Parathyroid adenoma (tissue), 2 donors: ENCODE measurements at regions not wholly inside any gene's neighbourhood (a gene's known extent, or its start where the extent isn't known, plus 50 kb on each side); places are given as distances from the start of the nearest gene placed in this dataset.

Experiments
- H2AFZ ChIP-seq: fragments of 300-600 bp; sonication (generic); one replicate; pipeline ENCODE4 v1.7.0; 2017; ENCODE audit warnings: antibody characterized with exemption, mild to moderate bottlenecking
- H3K27ac ChIP-seq: fragments of 300-600 bp; sonication (generic); one replicate; pipeline ENCODE4 v1.7.0; 2017
- H3K27me3 ChIP-seq: fragments of 300-600 bp; sonication (generic); one replicate; pipeline ENCODE4 v1.7.0; 2017; ENCODE audit warnings: low read length; ENCODE audit not compliant: control insufficient read depth, insufficient read depth
- H3K36me3 ChIP-seq: fragments of 300-600 bp; sonication (generic); one replicate; pipeline ENCODE4 v1.7.0; 2017; ENCODE audit warnings: low read length; ENCODE audit not compliant: control insufficient read depth, insufficient read depth
- H3K4me1 ChIP-seq: fragments of 300-600 bp; sonication (generic); one replicate; pipeline ENCODE4 v1.7.0; 2017; ENCODE audit warnings: control low read depth
- H3K4me2 ChIP-seq: fragments of 300-600 bp; sonication (generic); one replicate; pipeline ENCODE4 v1.7.0; 2017; ENCODE audit warnings: low read length
- H3K4me3 ChIP-seq: fragments of 300-600 bp; sonication (generic); one replicate; pipeline ENCODE4 v1.7.0; 2017; ENCODE audit warnings: low read depth, low read length
- H3K79me2 ChIP-seq: fragments of 300-600 bp; sonication (generic); one replicate; pipeline ENCODE4 v1.7.0; 2017; ENCODE audit warnings: control low read depth
- H3K9ac ChIP-seq: fragments of 300-600 bp; sonication (generic); one replicate; pipeline ENCODE4 v1.7.0; 2017; ENCODE audit warnings: mild to moderate bottlenecking
- H3K9me3 ChIP-seq: fragments of 300-600 bp; sonication (generic); one replicate; pipeline ENCODE4 v1.7.0; 2017; ENCODE audit warnings: low read length; ENCODE audit not compliant: control insufficient read depth
- CTCF ChIP-seq: fragments of 300-600 bp; sonication (generic); IDR thresholded peaks from one replicate; pipeline ENCODE4 v1.7.0; 2017; ENCODE audit warnings: antibody characterized with exemption, mild to moderate bottlenecking
- donor health status: primary hyperparathyroidism.

GRCh38 chr7:81608748-81609382 lies 161.0 kb downstream of the HGF start:
- Histone ChIP-seq H3K4me3 (no peak overlapping the region), H3K27ac (no peak overlapping the region), H3K79me2 (no peaks in the 10 kb centered on the region), H3K36me3 (no peaks in the 10 kb centered on the region), H3K9ac (no peak overlapping the region), H3K27me3 (no peaks in the 10 kb centered on the region), H3K4me1 (no peaks in the 10 kb centered on the region), H3K4me2 (no peak overlapping the region), H3K9me3 (no peaks in the 10 kb centered on the region), H2AFZ (no peak overlapping the region)
- TF ChIP-seq CTCF, result no peak

GRCh38 chr7:81607987-81608386 lies 161.9 kb downstream of the HGF start:
- TF ChIP-seq CTCF, result no peak
- no peaks in the 10 kb centered on the region for H3K79me2 ChIP-seq
- no peak overlapping the region for H2AFZ ChIP-seq
- H3K4me3 ChIP-seq, result no peak overlapping the region
- H3K9ac ChIP-seq, result no peak overlapping the region
- H3K27me3 ChIP-seq, result no peaks in the 10 kb centered on the region
- H3K36me3 ChIP-seq, result no peaks in the 10 kb centered on the region
- H3K4me1 ChIP-seq, result no peaks in the 10 kb centered on the region
- H3K27ac ChIP-seq, result no peak overlapping the region
- no peak overlapping the region for H3K4me2 ChIP-seq
- H3K9me3 ChIP-seq, result no peaks in the 10 kb centered on the region

- Histone ChIP-seq H3K9ac (no peak overlapping the region), H2AFZ (no peak overlapping the region), H3K4me3 (no peak overlapping the region), H3K4me1 (no peaks in the 10 kb centered on the region), H3K9me3 (no peaks in the 10 kb centered on the region), H3K27ac (no peak overlapping the region), H3K36me3 (no peaks in the 10 kb centered on the region), H3K79me2 (no peaks in the 10 kb centered on the region), H3K27me3 (no peaks in the 10 kb centered on the region), H3K4me2 (no peak overlapping the region)
- no peak for TF ChIP-seq CTCF
These were observed 163.6 kb downstream of the HGF start for GRCh38 chr7:81606078-81606863.

- no peak overlapping the region for H3K9ac ChIP-seq
- TF ChIP-seq CTCF, result no peak
- H3K4me1 ChIP-seq, result no peaks in the 10 kb centered on the region
- H2AFZ ChIP-seq, result no peak overlapping the region
- H3K36me3 ChIP-seq, result no peaks in the 10 kb centered on the region
- H3K4me3 ChIP-seq, result no peak overlapping the region
- H3K79me2 ChIP-seq, result no peaks in the 10 kb centered on the region
- no peak overlapping the region for H3K4me2 ChIP-seq
- H3K27ac ChIP-seq, result no peak overlapping the region
- H3K27me3 ChIP-seq, result no peaks in the 10 kb centered on the region
- H3K9me3 ChIP-seq, result no peaks in the 10 kb centered on the region
These were observed 164.4 kb downstream of the HGF start for GRCh38 chr7:81605493-81605892.

- no peaks in the 10 kb centered on the region for H3K27me3 ChIP-seq
- H3K4me3 ChIP-seq, result no peak overlapping the region
- H3K36me3 ChIP-seq, result no peaks in the 10 kb centered on the region
- H3K79me2 ChIP-seq, result no peaks in the 10 kb centered on the region
- H2AFZ ChIP-seq, result no peak overlapping the region
- no peak for TF ChIP-seq CTCF
- no peaks in the 10 kb centered on the region for H3K4me1 ChIP-seq
- H3K4me2 ChIP-seq, result no peak overlapping the region
- H3K9me3 ChIP-seq, result no peaks in the 10 kb centered on the region
- H3K9ac ChIP-seq, result no peak overlapping the region
- no peak overlapping the region for H3K27ac ChIP-seq
These were observed 165.1 kb downstream of the HGF start for GRCh38 chr7:81604808-81605174.
